ENCODE measurements at regions not wholly inside any gene's neighbourhood (a gene's known extent, or its start where the extent isn't known, plus 50 kb on each side); places are given as distances from the start of the nearest gene placed in this dataset.

DNA sequence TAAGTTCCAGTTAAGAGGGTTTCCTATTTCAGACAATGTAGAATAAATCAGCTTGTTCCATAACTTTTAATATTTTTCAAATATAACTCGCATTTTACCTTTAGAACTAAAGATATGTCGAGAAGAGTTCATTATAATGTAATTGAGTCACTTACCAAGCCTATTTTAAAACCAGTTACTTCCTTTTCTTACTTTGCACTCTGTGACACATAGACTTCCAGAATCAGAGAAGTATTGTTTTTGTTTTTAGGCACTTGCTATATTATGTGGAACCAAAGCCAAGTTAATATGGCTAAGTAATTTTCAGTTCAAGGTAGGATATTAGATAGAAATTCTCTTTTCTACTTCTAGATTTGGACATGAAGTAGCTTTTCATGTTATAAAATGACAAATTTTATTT is 182.7 kb upstream of the PRPS1L1 start:
- no peak overlapping the region for H3K27ac ChIP-seq
- TF ChIP-seq ZFX (IDR thresholded peaks at IDR 0.05; ENCODE audit: borderline replicate concordance) (no peak), CTCF (IDR thresholded peaks at IDR 0.05) (no peak)

- H3K27ac ChIP-seq, result no peak overlapping the region
- TF ChIP-seq ZFX (IDR thresholded peaks at IDR 0.05; ENCODE audit: borderline replicate concordance) (no peak), CTCF (IDR thresholded peaks at IDR 0.05) (no peak)
These were observed 183.1 kb upstream of the PRPS1L1 start for GRCh38 chr7:18210788-18211187.

GRCh38 chr7:18212308-18212707 is 184.7 kb upstream of the PRPS1L1 start:
- TF ChIP-seq CTCF (IDR thresholded peaks at IDR 0.05) (no peak), ZFX (IDR thresholded peaks at IDR 0.05; ENCODE audit: borderline replicate concordance) (no peak)
- no peak overlapping the region for H3K27ac ChIP-seq

GRCh38 chr7:18212758-18213157 is 185.1 kb upstream of the PRPS1L1 start:
- TF ChIP-seq ZFX (IDR thresholded peaks at IDR 0.05; ENCODE audit: borderline replicate concordance) (no peak), CTCF (IDR thresholded peaks at IDR 0.05) (no peak)
- no peak overlapping the region for H3K27ac ChIP-seq

DNA sequence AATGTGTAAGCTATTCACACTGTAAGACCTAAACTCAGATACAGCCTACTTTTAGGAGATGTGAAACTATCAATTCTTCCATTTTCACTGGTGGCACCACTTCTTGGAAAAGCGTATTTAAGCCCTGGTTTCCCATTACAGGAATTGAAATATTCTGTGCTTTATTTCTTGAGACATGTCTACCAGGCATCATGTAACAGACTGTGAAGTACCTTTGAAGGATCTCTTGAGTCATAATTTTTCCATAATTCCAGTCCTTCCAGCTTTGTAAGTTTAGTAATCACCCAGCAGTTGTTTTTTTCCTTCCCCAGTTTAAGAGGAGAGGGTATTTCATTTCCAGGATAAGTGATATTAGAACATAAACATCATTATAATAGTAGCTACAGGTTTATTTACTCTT is 186.0 kb upstream of the PRPS1L1 start:
- TF ChIP-seq ZFX (IDR thresholded peaks at IDR 0.05; ENCODE audit: borderline replicate concordance) (no peak), CTCF (IDR thresholded peaks at IDR 0.05) (no peak)
- H3K27ac ChIP-seq, result no peak overlapping the region

- TF ChIP-seq CTCF (IDR thresholded peaks at IDR 0.05), result no peak
- TF ChIP-seq ZFX (IDR thresholded peaks at IDR 0.05; ENCODE audit: borderline replicate concordance), result no peak
- H3K27ac ChIP-seq, result no peak overlapping the region
These were observed 188.6 kb upstream of the PRPS1L1 start for GRCh38 chr7:18216270-18216669.

DNA sequence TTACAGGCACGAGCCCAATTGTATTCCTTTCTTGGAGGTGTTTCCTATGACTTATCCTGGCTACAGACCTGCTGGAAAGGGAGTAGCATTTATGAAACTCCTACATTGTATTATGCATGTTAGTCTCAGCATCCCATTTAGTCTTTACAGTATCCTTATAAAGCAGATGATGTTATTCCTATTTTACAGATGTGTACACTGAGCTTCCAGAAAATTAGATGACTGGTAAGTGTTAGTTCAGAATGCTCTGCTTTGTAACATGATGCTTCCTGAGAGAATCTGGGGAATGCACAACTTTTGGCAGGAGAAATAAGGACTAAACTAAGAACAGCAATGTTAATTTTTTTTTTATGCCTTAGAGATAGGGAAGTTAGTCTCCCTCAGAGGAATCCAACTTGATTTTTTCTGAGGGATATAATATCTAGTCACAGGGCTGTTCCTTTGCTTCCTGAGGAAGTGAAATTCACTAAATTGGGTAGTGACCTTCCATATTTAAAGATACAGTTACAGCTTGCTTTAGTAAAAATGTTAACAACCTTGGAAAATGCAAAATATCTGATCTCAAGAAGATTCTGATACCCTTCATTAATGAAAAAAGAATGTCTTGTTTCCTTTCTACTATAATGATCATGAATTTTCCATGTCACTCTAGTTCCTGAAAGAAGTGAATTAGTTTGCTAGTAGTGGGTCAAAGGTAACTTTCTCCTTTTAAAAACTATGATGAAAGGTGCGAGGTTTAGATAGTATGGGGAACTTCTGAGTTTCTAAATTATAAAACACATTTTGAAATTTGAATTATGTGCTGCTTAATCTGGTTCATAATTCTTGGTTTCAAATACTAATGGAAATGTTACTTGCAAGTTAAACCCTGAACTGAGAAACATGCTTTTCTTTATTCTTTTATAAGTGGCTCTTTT is 194.0 kb upstream of the PRPS1L1 start:
- TF ChIP-seq ZFX (IDR thresholded peaks at IDR 0.05; ENCODE audit: borderline replicate concordance), result no peak
- no peak overlapping the region for H3K27ac ChIP-seq

All from 22Rv1 (cell line).